IMR-90 (cell line): ENCODE measurements at regions not wholly inside any gene's neighbourhood (a gene's known extent, or its start where the extent isn't known, plus 50 kb on each side); places are given as distances from the start of the nearest gene placed in this dataset.

Source experiments
- ATAC-seq: fragments of 200-7000 bp; cut with Tn5 transposase; 2 replicates; pipeline ENCODE4 v1.9.1; 2020; ENCODE audit warnings: low read depth, mild to moderate bottlenecking, moderate library complexity
- BruUV-seq: library from RNA; stranded (reverse); fragments of 400-500 nt; replicated peaks from 2 replicates; lab custom pipeline; 2021; lab: Mats Ljungman, UMichigan
- CTCF ChIA-PET: fragments of 300-600 bp; formaldehyde crosslinking; extraction: SDS; loops from one replicate; lab custom pipeline; 2021; ENCODE audit warnings: antibody characterized with exemption; lab: Yijun Ruan, JAX
- POLR2A ChIA-PET: fragments of 300-600 bp; sonication (Branson Sonifier 250); formaldehyde crosslinking; loops from one replicate; lab custom pipeline; 2022; ENCODE audit warnings: antibody characterized with exemption; ENCODE audit not compliant: unreplicated experiment; lab: Charles Lee
- DNase-seq: peaks from one replicate; pipeline ENCODE4 v3.0.0; 2013
- H2AFZ ChIP-seq: replicated peaks from 2 replicates; pipeline ENCODE3; 2013; ENCODE audit warnings: low read length, mild to moderate bottlenecking; ENCODE audit not compliant: poor library complexity
- H2AK5ac ChIP-seq: 2 replicates; pipeline ENCODE4 v1.6.1; 2013; ENCODE audit warnings: low read depth, low read length, inconsistent platforms
- H2AK9ac ChIP-seq: replicated peaks from 2 replicates; pipeline ENCODE3; 2013; ENCODE audit warnings: mild to moderate bottlenecking, low read depth, low read length, moderate library complexity; ENCODE audit not compliant: poor library complexity
- H2BK120ac ChIP-seq: 2 replicates; pipeline ENCODE4 v1.6.1; 2013; ENCODE audit warnings: low read depth, low read length, inconsistent platforms
- H2BK15ac ChIP-seq: 3 replicates; pipeline ENCODE4 v1.6.1; 2013; ENCODE audit warnings: low read depth, low read length, inconsistent platforms
- H2BK20ac ChIP-seq: 2 replicates; pipeline ENCODE4 v1.6.1; 2013; ENCODE audit warnings: low read depth, mild to moderate bottlenecking, inconsistent platforms, low read length, moderate library complexity
- H2BK5ac ChIP-seq: 2 replicates; pipeline ENCODE4 v1.6.1; 2013; ENCODE audit warnings: mild to moderate bottlenecking, low read depth, low read length, inconsistent platforms; ENCODE audit not compliant: poor library complexity, severe bottlenecking
- H3K14ac ChIP-seq: replicated peaks from 2 replicates; pipeline ENCODE4 v1.6.1; 2013; ENCODE audit warnings: low read depth, low read length, inconsistent platforms
- H3K18ac ChIP-seq: 2 replicates; pipeline ENCODE4 v1.6.1; 2013; ENCODE audit warnings: low read depth, low read length, control low read depth
- H3K23ac ChIP-seq: 2 replicates; pipeline ENCODE4 v1.6.1; 2013; ENCODE audit warnings: low read depth, low read length, inconsistent platforms
- H3K27ac ChIP-seq: 2 replicates; pipeline ENCODE4 v1.5.1; 2013; ENCODE audit warnings: mild to moderate bottlenecking, control low read depth, low read length; ENCODE audit not compliant: insufficient read depth
- H3K27me3 ChIP-seq: 2 replicates; pipeline ENCODE4 v1.6.1; 2013; ENCODE audit warnings: low read length; ENCODE audit not compliant: control insufficient read depth, insufficient read depth
- H3K36me3 ChIP-seq: 2 replicates; pipeline ENCODE4 v1.6.1; 2013; ENCODE audit warnings: low read length, mixed read lengths; ENCODE audit not compliant: control insufficient read depth, insufficient read depth
- H3K4ac ChIP-seq: 2 replicates; pipeline ENCODE4 v1.6.1; 2013; ENCODE audit warnings: low read depth, low read length, inconsistent platforms
- H3K4me1 ChIP-seq: 2 replicates; pipeline ENCODE4 v1.6.1; 2013; ENCODE audit warnings: low read length, mixed read lengths; ENCODE audit not compliant: control insufficient read depth, insufficient read depth
- H3K4me2 ChIP-seq: 2 replicates; pipeline ENCODE4 v1.6.1; 2013; ENCODE audit warnings: low read depth, mild to moderate bottlenecking, control low read depth, low read length, moderate library complexity
- H3K4me3 ChIP-seq: 2 replicates; pipeline ENCODE4 v1.5.1; 2013; ENCODE audit warnings: low read depth, mild to moderate bottlenecking, control low read depth, low read length, moderate library complexity; ENCODE audit not compliant: insufficient read depth
- H3K56ac ChIP-seq: 2 replicates; pipeline ENCODE4 v1.6.1; 2013; ENCODE audit warnings: low read length, inconsistent platforms; ENCODE audit not compliant: insufficient read depth; ENCODE audit errors: extremely low read depth
- H3K79me1 ChIP-seq, 2 experiments: 2 replicates each; pipeline ENCODE4 v1.6.1; 2013; ENCODE audit warnings: low read length in 2 of 2, inconsistent platforms in 1 of 2, low read depth in 1 of 2
- H3K9ac ChIP-seq: 2 replicates; pipeline ENCODE4 v1.6.1; 2013; ENCODE audit warnings: low read depth, low read length, control low read depth
- H3K9me1 ChIP-seq: 2 replicates; pipeline ENCODE4 v1.6.1; 2013; ENCODE audit warnings: low read length, inconsistent platforms; ENCODE audit not compliant: insufficient read depth
- H3K9me3 ChIP-seq: 2 replicates; pipeline ENCODE4 v1.6.1; 2013; ENCODE audit warnings: low read length; ENCODE audit not compliant: control insufficient read depth, insufficient read depth
- H4K20me1 ChIP-seq: 2 replicates; pipeline ENCODE4 v1.6.1; 2013; ENCODE audit warnings: low read length, inconsistent platforms; ENCODE audit not compliant: insufficient read depth
- H4K5ac ChIP-seq: 2 replicates; pipeline ENCODE4 v1.6.1; 2013; ENCODE audit warnings: mild to moderate bottlenecking, low read depth, low read length, control low read depth
- H4K8ac ChIP-seq, 2 experiments: 2 replicates each; pipeline ENCODE4 v1.6.1; 2013; ENCODE audit warnings: low read depth in 2 of 2, low read length in 2 of 2, control low read depth in 1 of 2, inconsistent platforms in 1 of 2
- H4K91ac ChIP-seq: 2 replicates; pipeline ENCODE4 v1.6.1; 2013; ENCODE audit warnings: low read depth, low read length, inconsistent platforms; ENCODE audit not compliant: insufficient read depth
- BHLHE40 ChIP-seq: fragments of 150-350 bp; IDR thresholded peaks from 2 replicates; pipeline ENCODE4 v1.6.1; 2016; ENCODE audit warnings: mild to moderate bottlenecking, low read depth, low read length
- CEBPB ChIP-seq: IDR thresholded peaks from 2 replicates; pipeline ENCODE4 v1.6.1; 2012; ENCODE audit warnings: low read depth, low read length, improper control_type of control experiment
- FOS ChIP-seq: fragments of 150-350 bp; IDR thresholded peaks from 2 replicates; pipeline ENCODE4 v1.6.1; 2016; ENCODE audit warnings: low read depth, low read length
- MAFK ChIP-seq: IDR thresholded peaks from 2 replicates; pipeline ENCODE4 v1.6.1; 2012; ENCODE audit warnings: low read depth, low read length, improper control_type of control experiment
- RAD21 ChIP-seq: IDR thresholded peaks from 2 replicates; pipeline ENCODE4 v1.6.1; 2012; ENCODE audit warnings: low read length, improper control_type of control experiment
- RCOR1 ChIP-seq: IDR thresholded peaks from 2 replicates; pipeline ENCODE4 v1.6.1; 2012; ENCODE audit warnings: mild to moderate bottlenecking, low read length, improper control_type of control experiment; ENCODE audit not compliant: insufficient replicate concordance
- RFX5 ChIP-seq: IDR thresholded peaks from 2 replicates; pipeline ENCODE4 v1.8.0; 2012; ENCODE audit warnings: low read depth, mild to moderate bottlenecking, low read length, moderate library complexity
- WGBS, 2 experiments: methylation state at CpG; one replicate each; pipeline versions ENCODE4 v1.1.5 to v1.1.7; 2013; ENCODE audit warnings: missing lambda C conversion rate in 2 of 2; ENCODE audit not compliant: insufficient read length in 1 of 2; ENCODE audit errors: extremely low coverage in 2 of 2; 5-methylcytosine and 5-hydroxymethylcytosine counted together
- dilution Hi-C: fragments of 300-500 bp; cut with HindIII; formaldehyde crosslinking; loops from one replicate; pipeline ENCODE4 v1.14.3; 2018; ENCODE audit warnings: low sequenced_read_pairs; ENCODE audit not compliant: unreplicated experiment
- in situ Hi-C: fragments of 300-500 bp; cut with MboI; formaldehyde crosslinking; loops from 3 replicates; pipeline ENCODE4 v1.14.3; 2019; ENCODE audit warnings: low sequenced_read_pairs, inconsistent platforms, mixed read lengths
- intact Hi-C: fragments of 100-400 bp; cut with micrococcal nuclease; formaldehyde crosslinking; loops from 2 replicates; pipeline ENCODE4 v1.10.0; 2022
- TF ChIP-seq, protein P1 (sequence below): fragments of 150-350 bp; IDR thresholded peaks from 2 replicates; pipeline ENCODE4 v1.6.1; 2016; ENCODE audit warnings: low read depth, mild to moderate bottlenecking, low read length, moderate library complexity, borderline replicate concordance

GRCh38 chr19:29395734-29396414, 129.9 kb upstream of the VSTM2B start:
- Histone ChIP-seq H3K9me3 (peaks cover 13% of the 10 kb centered on the region), H3K27me3 (no peaks in the 10 kb centered on the region), H2BK20ac (no peak overlapping the region), H2BK15ac (no peak overlapping the region), H3K23ac (no peak overlapping the region), H4K91ac (no peak overlapping the region), H2AK5ac (no peak overlapping the region), H4K20me1 (no peaks in the 10 kb centered on the region), H3K18ac (no peak overlapping the region), H3K14ac (no peak overlapping the region), H3K36me3 (no peaks in the 10 kb centered on the region), H3K79me1 (no peaks in the 10 kb centered on the region), H2BK5ac (no peak overlapping the region), H3K27ac (no peak overlapping the region), H3K9ac (no peak overlapping the region), H4K5ac (no peak overlapping the region), H2BK120ac (no peak overlapping the region), H3K4me1 (no peaks in the 10 kb centered on the region), H3K9me1 (no peaks in the 10 kb centered on the region), H3K4me2 (no peak overlapping the region), H3K4me3 (no peak overlapping the region), H4K8ac (no peak overlapping the region), H3K56ac (no peak overlapping the region), H3K4ac (no peak overlapping the region), H2AK9ac (no peak overlapping the region), H2AFZ (no peak overlapping the region)
- POLR2A ChIA-PET: no interaction called here
- ATAC-seq (no peak), DNase-seq (no peak)
- BruUV-seq: no TSS peak
- WGBS, 2 experiments: 80% methylated on average over 2 of the region's 4 CpGs; no CpG with 5 or more reads in 1 of the 2 experiments
- dilution Hi-C loops: no loop called here
- intact Hi-C loops: no loop called here
- TF ChIP-seq MAFK: no peak
- TF ChIP-seq, protein P1, sequence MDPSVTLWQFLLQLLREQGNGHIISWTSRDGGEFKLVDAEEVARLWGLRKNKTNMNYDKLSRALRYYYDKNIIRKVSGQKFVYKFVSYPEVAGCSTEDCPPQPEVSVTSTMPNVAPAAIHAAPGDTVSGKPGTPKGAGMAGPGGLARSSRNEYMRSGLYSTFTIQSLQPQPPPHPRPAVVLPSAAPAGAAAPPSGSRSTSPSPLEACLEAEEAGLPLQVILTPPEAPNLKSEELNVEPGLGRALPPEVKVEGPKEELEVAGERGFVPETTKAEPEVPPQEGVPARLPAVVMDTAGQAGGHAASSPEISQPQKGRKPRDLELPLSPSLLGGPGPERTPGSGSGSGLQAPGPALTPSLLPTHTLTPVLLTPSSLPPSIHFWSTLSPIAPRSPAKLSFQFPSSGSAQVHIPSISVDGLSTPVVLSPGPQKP: no peak
- TF ChIP-seq RCOR1: no peak
- no peak for TF ChIP-seq FOS
- TF ChIP-seq CEBPB: no peak
- TF ChIP-seq RAD21: no peak
- no peak for TF ChIP-seq RFX5
- no peak for TF ChIP-seq BHLHE40
- CTCF ChIA-PET: no interaction called here
- in situ Hi-C loops: no loop called here
